Subcutaneous abdominal adipose tissue (tissue), 5 donors: ENCODE measurements at regions not wholly inside any gene's neighbourhood (a gene's known extent, or its start where the extent isn't known, plus 50 kb on each side); places are given as distances from the start of the nearest gene placed in this dataset.

Experiments
- H3K27ac ChIP-seq: one replicate; pipeline ENCODE4 v1.7.0; 2013; ENCODE audit warnings: low read depth, mild to moderate bottlenecking, inconsistent platforms, low read length, moderate library complexity
- H3K27me3 ChIP-seq, 5 donors: one replicate each; pipeline ENCODE4 v1.7.0; 2013; ENCODE audit warnings: low read length in 5 of 5, inconsistent platforms in 1 of 5; ENCODE audit not compliant: control insufficient read depth in 5 of 5, insufficient read depth in 4 of 5
- H3K36me3 ChIP-seq, 5 donors: one replicate each; pipeline ENCODE4 v1.7.0; 2013; ENCODE audit warnings: low read length in 5 of 5; ENCODE audit not compliant: control insufficient read depth in 5 of 5, insufficient read depth in 5 of 5
- H3K4me1 ChIP-seq, 5 donors: one replicate each; pipeline ENCODE4 v1.7.0; 2013; ENCODE audit warnings: low read length in 5 of 5, mild to moderate bottlenecking in 3 of 5, moderate library complexity in 1 of 5; ENCODE audit not compliant: control insufficient read depth in 5 of 5, insufficient read depth in 5 of 5
- H3K4me3 ChIP-seq, 5 donors: one replicate each; pipeline ENCODE4 v1.7.0; 2013; ENCODE audit warnings: low read length in 5 of 5, low read depth in 1 of 5
- H3K9ac ChIP-seq, 5 donors: one replicate each; pipeline ENCODE4 v1.7.0; 2013; ENCODE audit warnings: low read length in 5 of 5, mild to moderate bottlenecking in 4 of 5, moderate library complexity in 3 of 5
- H3K9me3 ChIP-seq, 5 donors: one replicate each; pipeline ENCODE4 v1.7.0; 2013; ENCODE audit warnings: low read length in 5 of 5; ENCODE audit not compliant: control insufficient read depth in 5 of 5
- donor health status: healthy.
- donor health status: healthy.
- donor health status: healthy.
- donor health status: healthy.
- donor health status: healthy.

DNA sequence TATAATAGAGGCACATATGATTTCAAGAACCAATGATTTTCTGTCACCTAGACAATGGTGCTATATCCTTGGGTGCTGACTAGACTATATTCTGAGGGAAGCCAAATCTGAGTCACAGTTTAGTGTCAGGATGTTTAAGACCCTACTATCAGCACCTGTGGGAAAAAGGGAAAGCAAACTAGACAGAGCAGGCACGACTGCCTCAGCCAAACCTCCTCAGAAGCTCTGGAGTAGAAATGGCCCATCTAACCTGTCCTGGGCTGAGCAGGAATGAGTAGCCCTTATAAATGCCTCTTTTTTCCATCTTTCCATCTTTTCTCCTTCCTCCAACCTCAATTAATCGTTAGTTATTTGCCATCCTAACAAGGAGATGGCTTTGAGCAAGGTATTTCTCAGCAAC is 80.4 kb upstream of the TECRL start:
- no peaks in the 10 kb centered on the region for H3K36me3 ChIP-seq
- no peaks in the 10 kb centered on the region for H3K4me1 ChIP-seq
- H3K27me3 ChIP-seq: no peaks in the 10 kb centered on the region
- no peaks in the 10 kb centered on the region for H3K9me3 ChIP-seq
- H3K4me3 ChIP-seq: no peak overlapping the region
- H3K27ac ChIP-seq: no peak overlapping the region
- H3K9ac ChIP-seq: no peak overlapping the region

DNA sequence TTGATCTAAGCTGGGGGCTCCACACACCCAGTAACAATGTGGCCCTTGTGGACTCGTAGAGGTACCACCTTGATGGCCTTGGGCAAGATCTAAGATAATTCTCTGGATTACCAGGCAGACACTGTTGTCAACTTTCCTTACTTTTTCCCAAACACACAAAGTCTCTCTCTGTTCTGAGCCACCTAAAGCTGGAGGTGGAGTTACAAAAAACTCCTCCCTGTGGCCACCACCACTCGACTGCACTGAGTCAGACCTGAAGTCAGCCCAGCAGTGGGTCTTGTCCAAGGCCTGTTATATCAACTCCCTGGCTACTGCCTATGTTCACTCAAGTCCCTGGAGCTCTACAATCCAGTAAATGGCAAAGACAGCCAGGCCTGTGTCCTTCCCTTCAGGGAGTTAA is 70.1 kb upstream of the TECRL start:
- Histone ChIP-seq H3K27me3 (peaks cover 0 to 2% (median 0%) of the 10 kb centered on the region in 5 donors), H3K9me3 (peaks cover 0 to 3% (median 0%) of the 10 kb centered on the region in 5 donors), H3K4me1 (no peaks in the 10 kb centered on the region), H3K4me3 (no peak overlapping the region), H3K27ac (no peak overlapping the region), H3K9ac (no peak overlapping the region), H3K36me3 (no peaks in the 10 kb centered on the region)

GRCh38 chr4:64477127-64477526 is 67.9 kb upstream of the TECRL start:
- no peak overlapping the region for H3K4me3 ChIP-seq
- H3K9ac ChIP-seq: no peak overlapping the region

GRCh38 chr4:64465263-64465662 is 56.0 kb upstream of the TECRL start:
- H3K27me3 ChIP-seq: no peaks in the 10 kb centered on the region
- no peaks in the 10 kb centered on the region for H3K4me1 ChIP-seq
- H3K36me3 ChIP-seq: no peaks in the 10 kb centered on the region
- no peaks in the 10 kb centered on the region for H3K9me3 ChIP-seq
- H3K27ac ChIP-seq: no peak overlapping the region
- H3K9ac ChIP-seq: no peak overlapping the region
- no peak overlapping the region for H3K4me3 ChIP-seq

More at GRCh38 chr4:64477127-64477526, 67.9 kb upstream of the TECRL start:
- Histone ChIP-seq H3K4me1 (no peaks in the 10 kb centered on the region), H3K27ac (no peak overlapping the region), H3K9me3 (peaks cover 0 to 3% (median 0%) of the 10 kb centered on the region in 5 donors), H3K27me3 (peaks cover 0 to 2% (median 0%) of the 10 kb centered on the region in 5 donors), H3K36me3 (no peaks in the 10 kb centered on the region)

- H3K27ac ChIP-seq: no peak overlapping the region
- no peaks in the 10 kb centered on the region for H3K9me3 ChIP-seq
- H3K9ac ChIP-seq: no peak overlapping the region
These were observed 55.3 kb upstream of the TECRL start for GRCh38 chr4:64464581-64464980.

More at GRCh38 chr4:64464581-64464980, 55.3 kb upstream of the TECRL start:
- no peak overlapping the region for H3K4me3 ChIP-seq
- H3K4me1 ChIP-seq: no peaks in the 10 kb centered on the region
- no peaks in the 10 kb centered on the region for H3K27me3 ChIP-seq
- no peaks in the 10 kb centered on the region for H3K36me3 ChIP-seq
